H9 (cell line): ENCODE measurements at regions not wholly inside any gene's neighbourhood (a gene's known extent, or its start where the extent isn't known, plus 50 kb on each side); places are given as distances from the start of the nearest gene placed in this dataset.

ENCODE experiments used
- DNase-seq: peaks from one replicate; pipeline ENCODE4 v3.0.0-alpha.2; 2017
- H2AFZ ChIP-seq: one replicate; pipeline ENCODE4 v1.6.1; 2013; ENCODE audit warnings: mild to moderate bottlenecking, low read length, control low read depth, moderate library complexity
- H2AK5ac ChIP-seq: 2 replicates; pipeline ENCODE4 v1.6.1; 2013; ENCODE audit warnings: low read length, control low read depth, mixed read lengths; ENCODE audit not compliant: insufficient read length
- H2BK120ac ChIP-seq: one replicate; pipeline ENCODE4 v1.6.1; 2013; ENCODE audit warnings: low read depth, mild to moderate bottlenecking, low read length, control low read depth, inconsistent platforms; ENCODE audit not compliant: poor library complexity, severe bottlenecking
- H2BK12ac ChIP-seq: 2 replicates; pipeline ENCODE4 v1.6.1; 2013; ENCODE audit warnings: low read length, control low read depth, mixed read lengths, low read depth; ENCODE audit not compliant: insufficient read length
- H2BK15ac ChIP-seq: 2 replicates; pipeline ENCODE4 v1.6.1; 2013; ENCODE audit warnings: low read depth, low read length, control low read depth
- H2BK20ac ChIP-seq: one replicate; pipeline ENCODE4 v1.6.1; 2013; ENCODE audit warnings: low read depth, mild to moderate bottlenecking, low read length, control low read depth, inconsistent platforms; ENCODE audit not compliant: poor library complexity, severe bottlenecking
- H2BK5ac ChIP-seq: 2 replicates; pipeline ENCODE4 v1.6.1; 2013; ENCODE audit warnings: low read length, control low read depth, mixed read lengths; ENCODE audit not compliant: insufficient read length
- H3K14ac ChIP-seq: 2 replicates; pipeline ENCODE4 v1.6.1; 2013; ENCODE audit warnings: low read length, control low read depth; ENCODE audit not compliant: insufficient read depth
- H3K18ac ChIP-seq: 2 replicates; pipeline ENCODE4 v1.6.1; 2013; ENCODE audit warnings: low read depth, mild to moderate bottlenecking, mixed read lengths, low read length, control low read depth; ENCODE audit not compliant: insufficient read length
- H3K23ac ChIP-seq: 2 replicates; pipeline ENCODE4 v1.6.1; 2013; ENCODE audit warnings: low read length, control low read depth, mixed read lengths, low read depth; ENCODE audit not compliant: insufficient read length
- H3K23me2 ChIP-seq: 2 replicates; pipeline ENCODE4 v1.6.1; 2013; ENCODE audit warnings: low read depth, mild to moderate bottlenecking, mixed read lengths, low read length, control low read depth; ENCODE audit not compliant: insufficient read length, poor library complexity, severe bottlenecking
- H3K27ac ChIP-seq: 2 replicates; pipeline ENCODE4 v1.5.1; 2013; ENCODE audit warnings: low read length, control low read depth, mixed read lengths, low read depth; ENCODE audit not compliant: insufficient read length
- H3K27me3 ChIP-seq: 2 replicates; pipeline ENCODE4 v1.6.1; 2013; ENCODE audit warnings: low read length, control low read depth, inconsistent platforms; ENCODE audit not compliant: insufficient read depth
- H3K4ac ChIP-seq: 2 replicates; pipeline ENCODE4 v1.6.1; 2013; ENCODE audit warnings: low read depth, mild to moderate bottlenecking, control low read depth, inconsistent platforms, low read length, moderate library complexity
- H3K4me1 ChIP-seq: 2 replicates; pipeline ENCODE4 v1.6.1; 2013; ENCODE audit warnings: low read length, control low read depth, inconsistent platforms; ENCODE audit not compliant: insufficient read depth
- H3K4me2 ChIP-seq: 2 replicates; pipeline ENCODE4 v1.6.1; 2013; ENCODE audit warnings: low read length, control low read depth, mixed read lengths; ENCODE audit not compliant: insufficient read length, insufficient read depth
- H3K56ac ChIP-seq: 2 replicates; pipeline ENCODE4 v1.6.1; 2013; ENCODE audit warnings: low read depth, mild to moderate bottlenecking, mixed read lengths, low read length, control low read depth; ENCODE audit not compliant: insufficient read length
- H3K79me1 ChIP-seq: 2 replicates; pipeline ENCODE4 v1.6.1; 2013; ENCODE audit warnings: low read depth, mild to moderate bottlenecking, moderate library complexity, low read length, control low read depth, inconsistent platforms; ENCODE audit not compliant: insufficient read depth, poor library complexity, severe bottlenecking
- H3K79me2 ChIP-seq: 2 replicates; pipeline ENCODE4 v1.6.1; 2013; ENCODE audit warnings: low read length, control low read depth, inconsistent platforms; ENCODE audit not compliant: insufficient read depth
- H3K9ac ChIP-seq: 2 replicates; pipeline ENCODE4 v1.6.1; 2013; ENCODE audit warnings: low read length, control low read depth, mixed read lengths; ENCODE audit not compliant: insufficient read length; ENCODE audit errors: extremely low read depth
- H3K9me3 ChIP-seq: one replicate; pipeline ENCODE4 v1.6.1; 2013; ENCODE audit warnings: low read depth, low read length, inconsistent platforms; ENCODE audit not compliant: control insufficient read depth
- H3T11ph ChIP-seq: one replicate; pipeline ENCODE4 v1.6.1; 2013; ENCODE audit warnings: mild to moderate bottlenecking, low read length, control low read depth, inconsistent platforms
- H4K20me1 ChIP-seq: one replicate; pipeline ENCODE4 v1.6.1; 2013; ENCODE audit not compliant: control insufficient read depth, insufficient read length, insufficient read depth
- H4K5ac ChIP-seq: 2 replicates; pipeline ENCODE4 v1.6.1; 2013; ENCODE audit warnings: low read depth, mild to moderate bottlenecking, mixed read lengths, low read length, control low read depth; ENCODE audit not compliant: insufficient read length
- H4K8ac ChIP-seq: replicated peaks from 2 replicates; pipeline ENCODE4 v1.6.1; 2013; ENCODE audit warnings: low read length, control low read depth, mixed read lengths, low read depth; ENCODE audit not compliant: insufficient read length
- H4K91ac ChIP-seq: 2 replicates; pipeline ENCODE4 v1.6.1; 2013; ENCODE audit warnings: low read depth, mild to moderate bottlenecking, moderate library complexity, mixed read lengths, low read length, control low read depth; ENCODE audit not compliant: insufficient read length
- H3K27ac Mint-ChIP-seq, 3 experiments: 2 replicates in 2 of 3; 3 replicates in 1 of 3; pipeline ENCODE4 v1.8.0; 2020 to 2021; ENCODE audit warnings: mixed read lengths in 3 of 3, mild to moderate bottlenecking in 1 of 3, moderate library complexity in 1 of 3
- H3K27me3 Mint-ChIP-seq: 2 replicates; pipeline ENCODE4 v1.8.0; 2021; ENCODE audit warnings: low read depth, mild to moderate bottlenecking, moderate library complexity, mixed read lengths
- H3K36me3 Mint-ChIP-seq, 3 experiments: 2 replicates in 2 of 3; 3 replicates in 1 of 3; pipeline ENCODE4 v1.8.0; 2020 to 2021; ENCODE audit warnings: low read depth in 3 of 3, mixed read lengths in 3 of 3; ENCODE audit not compliant: insufficient read depth in 1 of 3
- H3K4me1 Mint-ChIP-seq, 2 experiments: 2 replicates each; pipeline ENCODE4 v1.8.0; 2020; ENCODE audit warnings: mixed read lengths in 2 of 2
- H3K4me3 Mint-ChIP-seq, 2 experiments: 2 replicates in 1 of 2; 3 replicates in 1 of 2; pipeline ENCODE4 v1.8.0; 2020 to 2021; ENCODE audit warnings: mild to moderate bottlenecking in 2 of 2, mixed read lengths in 2 of 2, moderate library complexity in 1 of 2
- H3K9me3 Mint-ChIP-seq, 2 experiments: 2 replicates in 1 of 2; 3 replicates in 1 of 2; pipeline ENCODE4 v1.8.0; 2020; ENCODE audit warnings: mild to moderate bottlenecking in 2 of 2, mixed read lengths in 2 of 2, moderate library complexity in 1 of 2
- CTCF ChIP-seq: fragments of 200-600 bp; sonication (generic); conservative IDR thresholded peaks from 3 replicates; pipeline ENCODE4 v1.8.0; 2021; ENCODE audit warnings: antibody characterized with exemption, mild to moderate bottlenecking
- WGBS: extraction: QIAGEN DNeasy Blood & Tissue Kit; methylation state at CpG from one replicate; pipeline ENCODE4 v1.1.7; 2013; ENCODE audit warnings: missing lambda C conversion rate, low lambda C conversion rate, mixed read lengths; ENCODE audit not compliant: insufficient read length; ENCODE audit errors: extremely low coverage; 5-methylcytosine and 5-hydroxymethylcytosine counted together

GRCh38 chr2:88351249-88351601 is 101.3 kb downstream of the FOXI3 start:
- no peak overlapping the region for H2BK12ac ChIP-seq
- H3K27me3 Mint-ChIP-seq: peaks cover 45% of the 10 kb centered on the region
- H4K20me1 ChIP-seq: no peaks in the 10 kb centered on the region
- peak overlapping the region; percentile 38 for H3K4me2 ChIP-seq
- H3K18ac ChIP-seq: peak overlapping the region; percentile 32
- TF ChIP-seq CTCF: peak; percentile 60
- H2BK120ac ChIP-seq: no peak overlapping the region
- H2BK15ac ChIP-seq: no peak overlapping the region
- peaks cover 4% of the 10 kb centered on the region for H3K23me2 ChIP-seq
- H3K23ac ChIP-seq: no peak overlapping the region
- peaks cover 0 to 2% of the 10 kb centered on the region in 2 experiments; a peak in 3 of 5 replicates for H3K9me3 Mint-ChIP-seq
- H3K9me3 ChIP-seq: no peaks in the 10 kb centered on the region
- no peak overlapping the region for H2AK5ac ChIP-seq
- peak overlapping the region; percentile 73 to 99 (median 98); a peak in 5 of 7 replicates for H3K27ac Mint-ChIP-seq
- no peak overlapping the region for H3K4ac ChIP-seq
- no peak overlapping the region for H4K8ac ChIP-seq
- peaks cover 30 to 31% of the 10 kb centered on the region in 2 experiments for H3K4me1 Mint-ChIP-seq
- no peaks in the 10 kb centered on the region for H3K79me2 ChIP-seq
- H3K9ac ChIP-seq: no peak overlapping the region
- H3K79me1 ChIP-seq: no peaks in the 10 kb centered on the region
- H3K4me3 Mint-ChIP-seq: peak overlapping the region; percentile 63 to 76; a peak in 4 of 5 replicates
- no peak for DNase-seq
- no peaks in the 10 kb centered on the region for H3K4me1 ChIP-seq
- H2AFZ ChIP-seq: no peak overlapping the region
- no peak overlapping the region for H2BK5ac ChIP-seq
- no peaks in the 10 kb centered on the region; the same call in 1 of the 2 replicates for H3K27me3 ChIP-seq
- H3K14ac ChIP-seq: no peak overlapping the region
- no peak overlapping the region for H3K27ac ChIP-seq
- no peak overlapping the region for H3K56ac ChIP-seq
- no peak overlapping the region for H4K5ac ChIP-seq
- no peak overlapping the region for H4K91ac ChIP-seq
- no CpG with 5 or more reads among the region's 5 CpGs for WGBS
- H2BK20ac ChIP-seq: no peak overlapping the region
- no peaks in the 10 kb centered on the region for H3K36me3 Mint-ChIP-seq
- H3T11ph ChIP-seq: no peak overlapping the region
